ENCODE measurements at regions not wholly inside any gene's neighbourhood (a gene's known extent, or its start where the extent isn't known, plus 50 kb on each side); places are given as distances from the start of the nearest gene placed in this dataset.

DNA sequence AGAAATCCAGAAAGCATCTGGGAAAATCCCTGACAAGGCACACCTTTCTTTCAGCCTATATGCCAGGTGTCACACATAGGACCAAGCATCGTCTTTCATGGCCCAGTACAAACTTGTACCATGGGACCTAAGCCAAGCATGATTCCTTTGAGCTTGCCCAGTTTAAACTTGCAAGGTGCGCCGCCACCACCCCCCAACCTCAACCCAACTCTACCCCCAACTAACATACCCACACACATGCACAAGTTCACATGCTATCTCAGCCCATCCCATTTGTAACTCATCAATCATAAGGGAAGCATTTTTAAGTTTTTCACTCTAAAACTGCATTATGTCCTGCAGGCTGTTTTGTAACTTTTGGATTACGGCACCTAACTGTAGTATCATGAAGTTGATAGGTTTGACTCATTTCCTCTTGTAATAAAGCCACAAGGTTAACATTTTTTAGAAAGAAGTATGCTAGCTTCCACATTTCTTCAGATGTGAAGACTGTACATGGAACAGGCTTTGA lies 145.9 kb upstream of the FST start:
- no peak for DNase-seq

DNA sequence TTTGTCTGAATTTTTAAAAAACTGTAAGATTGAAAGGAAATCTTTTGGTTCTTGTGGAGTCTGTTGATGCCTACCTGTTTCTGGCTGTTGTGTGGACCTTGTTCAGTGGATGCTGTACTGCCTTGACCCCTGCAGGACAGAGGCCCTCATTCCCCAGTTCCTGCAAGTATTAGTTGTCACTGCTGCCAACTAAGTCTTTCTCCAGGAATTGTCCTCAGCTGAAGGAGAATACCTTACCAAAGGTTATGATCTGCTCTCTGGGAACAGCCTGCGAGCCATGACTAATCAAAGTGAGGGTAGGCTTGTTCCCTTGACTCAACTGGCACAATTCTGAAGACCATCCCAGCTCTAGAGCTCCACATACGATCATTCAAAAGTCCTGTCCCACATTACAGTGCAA lies 145.3 kb upstream of the FST start:
- no peak for DNase-seq

DNA sequence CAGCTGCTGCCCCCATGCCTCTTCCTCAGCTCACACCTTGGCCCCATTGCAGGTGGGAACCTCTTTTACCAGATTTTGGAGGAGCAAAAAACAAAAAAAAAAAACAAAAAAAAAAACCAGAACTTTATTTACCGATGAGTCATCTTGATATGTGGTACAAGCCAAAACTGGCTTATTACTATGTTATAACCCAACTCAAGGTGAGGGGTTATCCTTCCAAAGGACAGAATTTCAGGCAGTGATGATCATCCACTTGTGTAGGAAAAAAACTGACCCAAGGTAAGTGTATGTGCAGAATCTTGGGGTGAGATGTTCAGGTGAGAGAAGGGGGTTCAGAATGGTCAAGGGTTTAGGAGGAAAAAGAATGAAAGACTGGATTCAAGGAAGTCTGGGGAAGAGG lies 142.6 kb upstream of the FST start:
- DNase-seq = no peak

DNA sequence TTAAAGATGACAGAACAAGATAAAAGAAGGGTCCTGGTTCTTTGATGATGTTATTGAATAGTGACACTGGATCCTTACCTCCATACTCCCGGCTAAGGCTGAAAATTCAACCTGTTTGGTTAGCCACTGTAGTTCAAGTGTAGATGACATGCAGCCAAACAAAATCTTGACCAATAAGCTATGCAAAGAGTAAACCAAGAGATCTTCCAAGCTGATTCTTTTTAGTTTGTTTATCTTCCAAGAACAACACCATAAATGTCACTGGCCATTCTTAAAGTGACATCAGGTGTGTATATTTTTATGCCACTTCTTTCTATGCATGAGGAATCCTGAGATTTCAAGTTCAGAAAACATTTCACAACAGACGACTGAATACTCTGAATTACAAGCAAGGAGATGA lies 141.5 kb upstream of the FST start:
- no peak for DNase-seq

DNA sequence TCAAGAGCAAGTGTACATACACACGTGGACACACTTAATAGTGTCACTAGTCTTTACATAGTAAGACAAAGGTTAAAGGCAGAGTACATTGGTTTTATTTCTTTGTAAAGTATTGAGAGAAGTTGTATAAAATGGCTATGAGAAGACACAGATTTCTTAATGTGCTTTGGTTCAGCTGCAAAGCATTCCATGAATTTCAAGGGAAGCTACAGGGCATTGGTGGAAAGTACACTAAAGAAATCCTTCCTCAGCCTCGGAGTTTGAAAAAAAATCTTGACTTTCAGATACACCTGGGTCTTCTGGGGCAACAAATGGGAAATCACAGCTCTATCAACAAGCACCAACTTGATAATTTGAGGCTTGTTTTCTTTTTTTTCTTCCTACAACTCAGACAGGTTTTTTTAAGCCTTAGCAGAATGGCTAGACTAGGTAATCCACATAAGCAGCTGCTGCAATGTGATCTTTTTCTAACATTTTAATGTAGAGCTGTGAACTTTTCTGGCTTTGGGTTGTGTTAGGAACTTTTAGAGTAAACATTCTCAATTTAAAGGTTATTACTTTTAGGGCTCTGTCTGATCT lies 140.4 kb upstream of the FST start:
- DNase-seq = no peak

DNA sequence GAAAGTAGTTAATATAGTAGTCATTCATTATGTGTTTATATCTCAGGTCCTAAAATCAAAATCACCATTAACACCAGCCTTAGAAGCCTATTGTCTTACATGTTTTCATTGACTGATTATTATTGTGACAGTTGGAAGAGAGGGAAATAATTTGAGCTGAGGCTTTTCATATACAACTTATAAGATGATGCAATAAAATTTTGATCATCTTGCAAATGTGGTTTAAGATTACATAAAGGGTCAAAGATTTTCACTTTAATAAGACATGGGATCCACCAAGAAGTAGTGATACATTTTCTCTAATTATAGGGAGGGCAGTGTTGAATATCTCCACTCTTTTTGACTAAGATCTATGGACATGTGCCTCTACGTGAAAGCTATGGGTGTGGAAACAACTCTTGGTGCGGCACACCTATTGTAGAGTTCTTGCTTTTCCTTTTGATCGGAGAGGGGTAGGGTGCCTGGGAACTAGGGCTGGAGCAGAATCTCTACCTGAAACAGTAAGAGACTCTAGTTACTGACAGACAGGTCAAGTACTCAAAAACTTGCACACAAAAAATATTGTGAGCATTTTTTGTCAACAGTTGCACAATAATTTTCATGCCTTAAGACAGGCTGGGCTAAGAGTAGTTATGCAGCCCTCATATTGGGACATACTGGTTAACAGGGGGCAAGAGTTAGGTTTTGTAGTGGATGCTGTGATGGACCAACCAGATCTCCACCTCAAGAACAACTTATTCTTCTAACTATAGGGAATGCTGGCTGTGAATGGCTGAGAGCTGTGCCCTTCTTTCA lies 139.3 kb upstream of the FST start:
- no peak for DNase-seq

DNA sequence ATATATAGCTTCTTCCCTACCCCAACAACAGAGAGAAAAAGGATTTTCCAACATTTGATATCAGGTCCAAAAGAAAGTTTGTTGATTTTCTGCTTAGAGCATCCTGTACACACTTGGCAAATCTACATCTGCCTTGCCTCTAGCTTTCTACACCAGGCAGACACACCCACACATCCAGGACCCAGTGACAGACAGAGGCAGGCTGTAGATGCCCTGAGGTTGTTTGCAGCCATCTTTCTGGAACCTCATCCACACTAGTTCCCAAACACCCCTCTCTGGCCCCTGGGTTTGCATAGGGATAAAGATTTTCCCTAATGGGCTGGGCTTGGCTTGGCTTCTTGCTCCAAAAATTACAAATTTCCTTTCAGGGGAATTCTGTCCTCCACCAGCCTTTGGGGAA lies 138.2 kb upstream of the FST start:
- no peak for DNase-seq

DNA sequence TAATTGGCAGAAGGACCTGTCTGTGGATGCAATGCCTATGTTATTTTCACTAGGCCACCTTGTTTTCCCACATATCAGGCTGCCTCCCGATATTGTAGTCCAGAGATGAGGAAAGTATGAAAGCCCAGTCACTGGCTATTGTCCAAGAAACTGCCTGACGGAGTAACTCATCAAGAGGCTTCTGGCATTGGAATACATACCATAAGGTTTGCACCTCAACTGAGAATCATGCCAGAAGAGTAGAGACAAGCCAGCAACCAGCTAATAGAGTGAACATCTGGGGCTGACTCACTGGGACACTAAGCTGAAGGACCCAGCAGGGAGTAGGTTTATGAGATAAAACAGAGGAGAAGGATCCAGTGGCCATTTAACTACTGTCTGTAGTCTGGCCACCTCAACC lies 137.2 kb upstream of the FST start:
- DNase-seq = no peak

DNA sequence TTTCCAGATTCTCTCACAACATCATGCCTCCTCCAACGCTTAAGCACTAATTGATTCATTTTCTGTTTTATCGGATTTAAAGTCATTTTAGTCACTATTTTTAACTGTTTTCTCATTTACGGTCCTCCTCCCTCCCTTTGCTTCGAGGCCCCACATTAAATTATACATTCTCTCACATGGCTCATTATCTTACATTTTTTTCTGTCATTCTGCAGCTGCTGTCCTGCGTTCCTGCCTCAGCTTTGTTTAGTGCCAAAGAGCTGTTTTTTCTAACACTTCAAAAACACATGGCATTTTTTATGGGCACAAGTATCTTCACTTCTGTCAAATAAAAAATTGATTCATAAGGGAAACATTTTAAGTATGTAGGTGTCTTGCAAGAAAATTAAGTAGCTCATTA lies 130.1 kb upstream of the FST start:
- no peak for DNase-seq

DNA sequence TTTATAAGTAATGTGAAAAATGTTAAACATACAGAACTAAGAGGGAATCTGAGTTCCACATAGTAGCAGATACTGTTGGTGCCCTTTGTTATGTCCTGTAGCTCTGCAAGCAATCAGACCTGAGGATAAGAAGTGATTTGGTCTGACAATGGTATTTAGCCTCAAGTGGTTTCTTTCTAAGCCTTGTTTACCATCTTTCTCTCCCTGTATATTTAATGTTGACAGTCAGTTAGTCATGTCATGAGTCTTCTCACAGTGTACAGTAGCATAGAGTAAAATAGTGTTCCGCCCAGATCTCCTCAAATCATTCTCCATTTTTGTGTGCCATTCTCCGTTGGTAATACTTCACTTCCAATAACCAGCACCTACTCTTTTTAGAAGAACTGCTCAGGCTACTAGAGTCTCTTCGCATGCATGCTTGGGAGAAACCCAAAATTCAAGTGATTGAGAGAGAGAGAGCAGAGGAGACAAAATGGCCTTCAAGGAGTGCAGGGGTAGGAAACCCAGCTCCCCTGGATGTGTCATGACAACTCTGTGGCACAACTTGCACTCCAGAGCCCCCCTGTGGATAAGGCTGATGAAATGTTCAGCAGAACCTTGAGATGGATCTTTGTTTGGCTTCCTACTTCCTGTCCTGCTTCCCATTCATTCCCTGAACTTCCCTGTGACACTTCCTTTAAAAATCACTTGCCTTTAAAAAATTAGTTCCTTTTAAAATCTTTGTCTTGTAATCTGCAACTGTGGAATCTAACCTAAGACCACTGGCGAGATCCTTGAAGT lies 129.2 kb upstream of the FST start:
- no peak for DNase-seq

DNA sequence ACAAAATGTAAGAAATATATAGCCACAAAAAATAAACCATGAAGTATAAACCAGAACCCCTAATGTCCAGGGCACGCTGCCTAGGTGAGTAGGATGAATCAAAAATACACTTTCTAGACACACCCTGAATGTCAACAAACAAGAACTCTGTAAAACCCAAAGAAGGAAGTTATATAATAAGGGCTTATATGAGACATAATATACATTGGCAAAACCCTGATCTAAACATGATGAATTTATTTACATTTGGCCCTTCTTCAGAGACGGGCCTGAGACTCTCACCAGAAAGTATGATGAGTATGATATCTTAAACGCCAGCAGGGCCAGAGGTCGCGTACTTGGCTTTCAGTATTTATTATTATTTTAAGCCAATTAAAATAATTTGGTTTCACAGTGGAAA lies 125.1 kb upstream of the FST start:
- no peak for DNase-seq

DNA sequence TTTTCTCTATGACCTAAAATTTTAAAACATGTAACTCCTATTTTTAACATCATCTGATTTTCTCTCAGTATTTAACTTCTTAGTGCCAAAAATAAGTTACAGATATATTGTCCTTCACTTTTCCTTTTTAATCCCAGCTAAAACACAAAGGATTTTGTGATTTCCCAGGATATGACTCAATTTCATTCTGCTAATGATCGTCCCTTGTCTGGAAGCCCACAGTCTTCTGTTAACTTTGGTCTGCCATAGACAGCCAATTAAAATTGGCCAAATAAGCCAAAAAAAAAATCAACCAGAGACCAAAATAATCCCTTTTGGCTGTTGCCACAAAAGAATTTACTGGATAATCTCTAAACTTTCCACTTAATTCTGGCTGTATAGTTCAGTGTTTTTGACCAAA lies 124.5 kb upstream of the FST start:
- no peak for DNase-seq

DNA sequence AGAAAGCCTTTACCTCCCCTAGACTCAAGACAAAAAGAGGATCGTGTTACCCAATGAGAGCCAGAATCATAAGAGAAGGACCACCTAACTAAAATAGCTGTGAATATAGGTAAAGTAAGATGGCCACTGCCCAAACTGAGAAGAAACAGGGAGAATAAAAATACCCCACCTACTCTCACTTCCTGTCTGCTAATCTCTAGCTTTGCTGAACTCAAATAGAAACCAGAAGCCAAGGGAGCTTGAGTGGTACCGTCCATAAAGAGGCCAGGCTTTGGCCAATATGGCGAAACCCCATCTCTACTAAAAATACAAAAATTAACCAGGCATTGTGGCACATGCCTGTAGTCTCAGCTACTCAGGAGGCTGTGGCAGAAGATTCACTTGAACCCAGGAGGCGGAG lies 123.0 kb upstream of the FST start:
- DNase-seq = no peak

DNA sequence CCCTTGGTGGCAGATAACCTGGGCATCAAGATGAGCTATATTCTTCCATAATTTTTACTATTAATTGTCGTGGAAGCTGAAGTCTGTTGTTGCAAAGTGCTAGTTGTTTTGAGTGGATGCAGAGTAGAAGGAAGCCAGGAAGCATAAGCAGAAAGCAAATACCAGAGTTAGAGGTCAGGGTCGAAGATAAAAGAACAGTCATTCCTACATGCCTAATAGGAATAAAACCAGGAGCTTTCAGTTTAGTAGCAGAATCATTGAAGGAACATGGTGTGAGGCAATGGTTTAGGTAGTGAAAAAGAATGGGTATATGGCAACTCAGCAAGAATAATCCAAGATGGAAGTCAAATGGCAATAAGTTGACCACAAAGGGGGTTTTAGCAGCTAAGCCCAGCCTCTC lies 121.6 kb upstream of the FST start:
- DNase-seq = no peak

DNA sequence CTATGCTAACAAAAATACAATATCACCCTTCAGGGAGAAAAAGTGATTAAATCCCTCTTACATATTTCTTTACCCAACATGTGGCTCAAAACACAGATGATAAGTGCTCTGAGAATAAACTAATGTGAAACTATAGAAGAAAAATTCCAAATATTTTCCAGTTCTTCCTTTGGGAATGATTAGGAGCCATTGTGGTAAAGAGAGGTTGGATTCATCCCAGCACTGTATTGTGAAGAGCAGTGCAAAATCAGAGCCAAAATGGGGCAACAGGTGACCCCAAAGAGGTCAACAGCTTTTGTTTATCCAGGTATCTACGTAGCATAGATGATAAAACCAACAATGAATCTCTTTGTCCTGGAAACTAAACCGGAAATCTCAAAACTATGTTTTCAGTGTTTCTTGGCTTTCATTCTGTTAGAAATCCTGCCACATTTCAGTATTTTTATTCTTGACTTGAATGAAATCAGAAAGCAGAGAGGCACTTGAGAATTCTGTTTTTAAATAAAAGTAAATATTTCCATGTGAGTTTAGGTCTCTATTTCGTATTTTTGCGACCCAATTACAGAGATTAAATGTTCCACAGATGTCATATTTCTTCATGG lies 120.4 kb upstream of the FST start:
- DNase-seq = no peak

DNA sequence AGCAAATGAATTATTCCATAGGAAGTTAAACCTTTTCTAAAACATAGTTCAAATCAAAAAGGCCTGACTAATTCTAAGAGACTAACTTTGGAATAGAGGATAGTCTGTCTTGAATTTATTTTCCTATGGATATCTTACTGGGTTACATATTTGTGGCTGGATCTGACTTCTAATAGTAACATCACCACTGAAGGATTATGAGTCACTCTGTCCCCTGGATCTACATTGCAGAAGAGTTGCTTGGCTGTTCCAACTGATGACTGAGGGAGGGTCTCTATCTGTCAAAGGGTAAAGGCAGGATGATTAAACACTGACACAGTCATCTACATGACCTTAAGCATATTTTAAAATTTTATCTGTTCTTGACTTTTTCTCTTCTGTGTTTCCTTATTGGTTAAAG lies 119.6 kb upstream of the FST start:
- no peak for DNase-seq

DNA sequence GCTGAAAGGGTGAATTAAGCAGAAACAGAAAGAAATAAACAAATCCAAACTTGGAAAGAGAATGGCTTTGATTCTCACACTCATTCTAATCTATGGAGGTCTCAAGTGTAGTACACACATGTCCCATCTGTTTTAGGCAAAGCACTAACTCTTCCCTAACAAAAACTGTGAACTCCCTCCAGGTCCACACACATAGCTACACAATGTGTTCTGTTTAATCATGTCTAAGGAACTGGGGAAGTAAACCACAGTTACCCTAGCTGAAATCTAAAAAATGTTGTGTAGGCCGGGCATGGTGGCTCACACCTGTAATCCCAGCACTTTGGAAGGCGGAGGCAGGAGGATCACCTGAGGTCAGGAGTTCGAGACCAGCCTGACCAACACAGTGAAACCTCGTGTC lies 118.7 kb upstream of the FST start:
- no peak for DNase-seq

DNA sequence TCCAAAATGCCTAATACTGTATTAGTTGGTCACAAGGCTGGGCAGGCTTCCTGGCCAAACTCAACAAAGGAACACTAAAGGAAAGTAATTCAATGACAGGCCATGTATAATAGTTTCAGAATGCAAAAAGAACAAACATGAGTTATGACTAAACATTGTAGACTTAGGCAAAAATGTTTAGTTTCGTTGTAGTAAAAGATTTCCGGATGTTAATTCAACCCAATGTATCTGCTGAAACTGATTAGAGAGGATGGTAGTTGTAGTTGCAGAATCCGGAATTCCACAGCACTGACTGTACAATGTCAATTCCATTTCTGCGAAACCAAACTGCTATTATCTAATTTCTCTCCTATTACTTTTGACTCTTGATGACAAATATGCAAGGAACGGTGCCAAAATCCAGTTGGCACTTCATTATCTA lies 117.9 kb upstream of the FST start:
- no peak for DNase-seq

DNA sequence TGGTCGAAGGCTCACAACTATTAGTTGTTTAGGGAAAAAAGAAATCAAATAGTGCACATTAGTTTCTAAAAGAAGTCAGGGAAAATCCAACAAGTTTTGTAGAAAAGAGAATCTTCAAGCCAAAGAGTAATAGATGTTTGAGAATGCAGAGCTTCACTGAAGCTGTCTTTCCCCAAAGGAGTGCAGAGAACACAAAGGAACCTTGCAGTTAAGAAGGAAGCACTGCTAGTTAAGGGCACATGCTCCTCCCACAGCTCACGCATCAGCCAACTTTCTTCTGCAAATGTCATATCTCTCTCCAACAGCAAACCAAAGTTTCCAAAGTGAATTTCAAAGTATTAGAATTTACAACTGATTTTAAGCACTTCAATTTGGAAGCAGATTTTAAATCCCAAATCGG lies 116.4 kb upstream of the FST start:
- no peak for DNase-seq

DNA sequence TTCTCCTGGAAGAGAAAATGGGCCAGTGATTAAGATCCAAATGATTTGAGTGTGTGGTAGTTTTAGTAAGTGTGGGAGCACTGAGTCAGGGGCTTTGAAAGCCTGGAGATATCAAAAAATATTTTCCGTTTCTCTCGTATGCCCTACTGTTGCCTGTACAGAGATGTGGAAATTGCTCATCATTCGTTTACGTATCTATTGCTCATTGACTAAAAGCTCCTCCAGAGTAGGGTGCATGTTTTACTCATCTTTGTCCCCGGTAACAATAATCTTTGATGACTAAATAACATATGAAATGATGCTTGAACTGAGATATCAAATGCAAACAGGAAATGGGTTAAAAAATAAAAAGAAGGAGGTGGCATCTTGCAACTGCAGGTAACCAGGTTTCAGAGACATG lies 114.2 kb upstream of the FST start:
- DNase-seq = no peak

DNA sequence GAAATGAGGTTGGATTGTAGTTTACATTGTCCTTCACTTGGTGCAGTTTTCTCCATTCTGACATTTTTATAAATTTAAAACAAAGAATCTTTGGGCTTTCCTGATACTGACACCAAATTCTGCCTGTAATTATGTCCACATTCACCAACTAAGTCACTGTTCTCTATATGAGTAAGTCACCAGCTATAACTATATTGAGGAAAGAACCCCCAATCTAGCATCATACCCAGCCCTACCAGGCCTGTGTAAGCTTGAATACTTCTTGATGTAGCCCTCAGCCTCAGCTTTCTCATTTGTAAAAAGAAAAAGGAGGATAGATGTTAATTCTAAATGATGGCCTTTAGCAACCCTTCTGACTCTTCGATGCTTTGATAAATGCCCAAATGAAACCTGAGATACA lies 112.7 kb upstream of the FST start:
- no peak for DNase-seq

DNA sequence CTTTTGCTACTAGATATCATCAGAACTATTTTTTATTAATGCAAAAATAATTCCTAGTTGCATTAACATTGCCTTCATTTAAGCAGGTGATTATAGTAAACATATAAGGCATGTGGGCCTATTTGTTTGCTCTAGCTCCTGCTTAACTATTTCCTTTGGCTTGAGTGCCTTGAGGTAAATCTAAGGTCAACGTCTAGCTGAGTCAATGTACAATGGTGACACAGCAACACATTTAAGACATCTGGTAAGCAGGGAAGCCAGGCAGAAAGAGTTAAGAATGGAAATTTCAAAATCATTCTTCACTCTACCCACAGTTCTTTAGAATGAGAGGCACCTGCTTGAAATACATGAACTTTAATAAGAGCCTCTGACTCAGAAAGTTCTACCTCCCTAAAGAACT lies 111.9 kb upstream of the FST start:
- DNase-seq = no peak

DNA sequence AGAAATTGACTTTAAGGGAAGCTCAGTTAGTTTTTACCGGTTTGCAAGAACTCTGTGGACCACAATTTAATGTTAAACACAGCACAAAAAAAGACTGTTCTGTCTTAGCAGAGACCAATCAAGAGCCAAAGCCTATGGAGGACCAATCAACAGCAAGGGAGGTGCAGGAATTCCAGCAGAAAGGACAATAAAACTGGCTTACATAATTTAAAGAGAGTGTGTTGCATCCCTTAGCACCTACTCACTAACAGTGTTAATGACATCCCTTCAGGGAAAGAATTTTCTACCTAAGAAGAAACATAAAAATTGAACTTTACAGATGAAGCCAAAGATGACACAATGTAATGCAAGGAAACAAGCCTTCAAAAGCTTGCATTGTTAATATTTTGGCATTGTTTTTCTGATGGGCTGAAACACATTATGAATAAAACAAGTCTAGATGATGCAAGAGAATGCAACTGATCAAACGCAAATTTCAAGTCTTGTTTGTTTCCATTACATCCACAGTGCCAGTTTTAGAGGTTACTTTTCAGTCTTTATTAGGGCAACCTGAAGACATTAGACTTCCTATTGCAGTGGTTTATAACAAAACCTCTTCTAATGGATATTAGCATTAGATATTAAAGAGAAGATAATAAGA lies 111.3 kb upstream of the FST start:
- DNase-seq = no peak

Data from activated CD4-positive, alpha-beta T cell treated with anti-CD3 and anti-CD28 coated beads, Interleukin-2, amount 50 U/mL, for 48 hours (primary cell).